ENCODE measurements at regions not wholly inside any gene's neighbourhood (a gene's known extent, or its start where the extent isn't known, plus 50 kb on each side); places are given as distances from the start of the nearest gene placed in this dataset.

DNA sequence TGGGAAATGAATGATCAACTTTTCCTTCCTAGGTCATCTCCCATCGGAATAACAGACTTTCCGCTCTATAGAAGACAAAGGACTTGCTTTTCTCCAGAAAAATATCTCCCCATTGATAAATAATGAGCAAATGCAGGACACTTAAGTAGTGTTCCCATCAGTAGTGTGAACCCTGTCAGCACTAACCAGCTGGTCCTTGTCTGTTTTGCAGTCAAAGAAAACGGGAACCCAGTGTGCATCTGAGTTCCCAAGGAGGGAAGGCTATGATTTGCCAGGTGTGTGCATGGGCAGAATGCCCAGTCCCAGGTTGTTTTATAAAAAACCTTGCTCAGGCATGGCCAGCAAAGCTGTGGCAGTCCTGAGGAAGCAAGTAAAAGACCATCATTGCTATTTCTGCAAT lies 256.5 kb upstream of the HMGA2 start:
- Histone ChIP-seq H3K4me3 (ENCODE audit: low read length in 3 of 3) (no peak overlapping the region), H3K27ac (ENCODE audit: low read depth, low read length) (no peak overlapping the region)

DNA sequence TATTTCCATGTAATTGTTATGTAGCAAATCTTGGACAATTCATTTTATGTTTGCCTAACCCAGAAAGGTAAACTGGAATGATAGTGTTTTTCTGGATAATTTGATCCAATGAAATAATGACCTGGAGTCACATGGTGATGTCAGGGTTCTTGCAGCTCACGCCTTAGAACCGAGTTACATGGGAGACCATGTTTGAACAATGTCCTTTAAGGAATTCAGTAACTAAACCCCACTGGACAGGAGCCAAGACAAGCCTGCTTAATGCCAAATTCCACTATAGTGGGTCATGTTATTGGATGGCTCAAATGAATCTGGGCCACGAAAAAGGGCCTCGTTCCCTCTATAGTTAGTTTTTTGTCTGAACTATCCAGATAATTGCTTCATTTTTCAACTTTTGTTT lies 255.8 kb upstream of the HMGA2 start:
- H3K4me1 ChIP-seq (ENCODE audit: control insufficient read depth in 3 of 3, insufficient read depth in 3 of 3, low read length in 3 of 3) = no peaks in the 10 kb centered on the region
- no peak overlapping the region for H3K9ac ChIP-seq (ENCODE audit: low read depth in 1 of 3, low read length in 3 of 3)
- no peak overlapping the region for H3K27ac ChIP-seq (ENCODE audit: low read depth, low read length)
- H3K27me3 ChIP-seq (ENCODE audit: control insufficient read depth in 3 of 3, insufficient read depth in 3 of 3, low read length in 3 of 3) = no peaks in the 10 kb centered on the region
- H3K4me3 ChIP-seq (ENCODE audit: low read length in 3 of 3) = no peak overlapping the region
- no peaks in the 10 kb centered on the region for H3K36me3 ChIP-seq (ENCODE audit: control insufficient read depth in 3 of 3, insufficient read depth in 3 of 3, low read length in 3 of 3)
- H3K9me3 ChIP-seq (ENCODE audit: control insufficient read depth in 3 of 3, low read length in 3 of 3) = no peaks in the 10 kb centered on the region

More for the DNA sequence above, 256.5 kb upstream of the HMGA2 start:
- H3K9ac ChIP-seq (ENCODE audit: low read depth in 1 of 3, low read length in 3 of 3) = no peak overlapping the region
- H3K27me3 ChIP-seq (ENCODE audit: control insufficient read depth in 3 of 3, insufficient read depth in 3 of 3, low read length in 3 of 3) = no peaks in the 10 kb centered on the region
- no peaks in the 10 kb centered on the region for H3K4me1 ChIP-seq (ENCODE audit: control insufficient read depth in 3 of 3, insufficient read depth in 3 of 3, low read length in 3 of 3)
- H3K36me3 ChIP-seq (ENCODE audit: control insufficient read depth in 3 of 3, insufficient read depth in 3 of 3, low read length in 3 of 3) = no peaks in the 10 kb centered on the region
- no peaks in the 10 kb centered on the region for H3K9me3 ChIP-seq (ENCODE audit: control insufficient read depth in 3 of 3, low read length in 3 of 3)

DNA sequence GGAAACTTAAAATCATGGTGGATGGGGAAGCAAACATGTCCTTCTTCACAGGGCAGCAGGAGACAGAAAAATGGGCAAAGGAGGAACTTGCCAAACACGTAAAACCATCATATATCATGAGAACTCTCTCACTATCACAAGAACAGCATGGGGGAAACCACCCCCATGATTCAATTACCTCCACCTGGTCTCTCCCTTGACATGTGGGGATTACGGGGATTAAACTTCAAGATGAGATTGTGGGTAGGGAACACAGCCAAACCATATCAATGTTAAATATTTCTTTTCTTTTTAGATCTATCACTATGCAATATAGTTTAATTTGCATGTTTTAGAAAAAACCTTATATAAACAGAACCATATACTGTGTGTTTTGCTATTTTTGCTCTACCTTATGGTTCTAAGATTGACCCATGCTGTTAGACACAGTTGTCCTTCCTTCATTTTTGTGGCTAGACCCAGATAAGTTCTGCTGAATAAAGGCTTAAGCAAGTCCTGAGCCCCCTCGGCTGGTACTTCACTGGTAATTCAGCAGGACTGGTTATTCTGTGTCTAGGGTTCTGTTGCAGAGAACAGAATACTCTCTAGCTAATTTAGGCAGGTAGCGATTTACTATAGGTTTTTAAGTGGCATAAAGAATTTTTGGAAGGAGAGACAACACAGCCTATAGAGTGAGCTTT lies 253.7 kb upstream of the HMGA2 start:
- H3K4me3 ChIP-seq (ENCODE audit: low read length in 3 of 3) = no peak overlapping the region
- H3K27ac ChIP-seq (ENCODE audit: low read depth, low read length) = no peak overlapping the region
- no peaks in the 10 kb centered on the region for H3K4me1 ChIP-seq (ENCODE audit: control insufficient read depth in 3 of 3, insufficient read depth in 3 of 3, low read length in 3 of 3)
- no peaks in the 10 kb centered on the region for H3K36me3 ChIP-seq (ENCODE audit: control insufficient read depth in 3 of 3, insufficient read depth in 3 of 3, low read length in 3 of 3)
- no peak overlapping the region for H3K9ac ChIP-seq (ENCODE audit: low read depth in 1 of 3, low read length in 3 of 3)
- H3K27me3 ChIP-seq (ENCODE audit: control insufficient read depth in 3 of 3, insufficient read depth in 3 of 3, low read length in 3 of 3) = no peaks in the 10 kb centered on the region
- no peaks in the 10 kb centered on the region for H3K9me3 ChIP-seq (ENCODE audit: control insufficient read depth in 3 of 3, low read length in 3 of 3)

DNA sequence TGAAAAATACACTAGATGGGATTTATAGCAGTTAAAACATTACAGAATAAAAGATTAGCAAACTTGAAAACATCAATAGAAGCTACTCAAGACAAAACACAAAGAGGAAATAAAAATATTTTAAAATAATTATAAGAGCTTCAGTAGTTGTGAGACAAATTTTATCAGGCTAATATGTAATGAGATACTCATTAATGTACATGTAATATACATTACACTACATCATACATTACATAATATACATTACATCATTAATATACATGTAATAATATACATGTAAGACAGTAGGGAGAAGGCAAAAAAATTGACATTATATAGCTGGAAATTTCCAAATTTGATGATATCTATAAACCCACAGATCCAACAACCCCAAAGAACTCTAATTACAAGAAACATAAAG lies 249.4 kb upstream of the HMGA2 start:
- no peak overlapping the region for H3K27ac ChIP-seq (ENCODE audit: low read depth, low read length)
- no peaks in the 10 kb centered on the region for H3K27me3 ChIP-seq (ENCODE audit: control insufficient read depth in 3 of 3, insufficient read depth in 3 of 3, low read length in 3 of 3)
- H3K9me3 ChIP-seq (ENCODE audit: control insufficient read depth in 3 of 3, low read length in 3 of 3) = no peaks in the 10 kb centered on the region
- no peak overlapping the region for H3K4me3 ChIP-seq (ENCODE audit: low read length in 3 of 3)
- H3K36me3 ChIP-seq (ENCODE audit: control insufficient read depth in 3 of 3, insufficient read depth in 3 of 3, low read length in 3 of 3) = no peaks in the 10 kb centered on the region
- no peak overlapping the region for H3K9ac ChIP-seq (ENCODE audit: low read depth in 1 of 3, low read length in 3 of 3)
- H3K4me1 ChIP-seq (ENCODE audit: control insufficient read depth in 3 of 3, insufficient read depth in 3 of 3, low read length in 3 of 3) = no peaks in the 10 kb centered on the region

DNA sequence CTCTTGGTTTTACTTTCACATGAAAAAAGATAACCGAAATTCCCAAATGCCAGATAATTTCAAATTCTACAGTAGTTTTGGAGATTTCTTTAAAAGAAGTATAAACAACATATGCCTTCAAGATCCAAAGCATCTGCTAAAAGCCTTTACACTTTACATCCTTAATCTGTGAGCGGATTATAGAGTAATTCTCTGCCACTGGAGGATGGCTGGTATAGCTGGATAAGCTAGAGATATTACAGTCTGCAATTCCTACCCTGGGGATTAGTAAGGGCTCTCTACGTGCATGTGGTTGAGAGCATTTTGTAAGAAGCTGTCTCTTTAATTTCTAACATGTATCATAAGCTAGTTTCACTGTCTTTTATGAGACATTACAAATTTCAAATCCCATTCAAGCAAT lies 240.3 kb upstream of the HMGA2 start:
- Histone ChIP-seq H3K9me3 (ENCODE audit: control insufficient read depth in 3 of 3, low read length in 3 of 3) (no peaks in the 10 kb centered on the region), H3K9ac (ENCODE audit: low read depth in 1 of 3, low read length in 3 of 3) (no peak overlapping the region), H3K27ac (ENCODE audit: low read depth, low read length) (no peak overlapping the region), H3K36me3 (ENCODE audit: control insufficient read depth in 3 of 3, insufficient read depth in 3 of 3, low read length in 3 of 3) (no peaks in the 10 kb centered on the region), H3K27me3 (ENCODE audit: control insufficient read depth in 3 of 3, insufficient read depth in 3 of 3, low read length in 3 of 3) (no peaks in the 10 kb centered on the region), H3K4me1 (ENCODE audit: control insufficient read depth in 3 of 3, insufficient read depth in 3 of 3, low read length in 3 of 3) (no peaks in the 10 kb centered on the region), H3K4me3 (ENCODE audit: low read length in 3 of 3) (no peak overlapping the region)

DNA sequence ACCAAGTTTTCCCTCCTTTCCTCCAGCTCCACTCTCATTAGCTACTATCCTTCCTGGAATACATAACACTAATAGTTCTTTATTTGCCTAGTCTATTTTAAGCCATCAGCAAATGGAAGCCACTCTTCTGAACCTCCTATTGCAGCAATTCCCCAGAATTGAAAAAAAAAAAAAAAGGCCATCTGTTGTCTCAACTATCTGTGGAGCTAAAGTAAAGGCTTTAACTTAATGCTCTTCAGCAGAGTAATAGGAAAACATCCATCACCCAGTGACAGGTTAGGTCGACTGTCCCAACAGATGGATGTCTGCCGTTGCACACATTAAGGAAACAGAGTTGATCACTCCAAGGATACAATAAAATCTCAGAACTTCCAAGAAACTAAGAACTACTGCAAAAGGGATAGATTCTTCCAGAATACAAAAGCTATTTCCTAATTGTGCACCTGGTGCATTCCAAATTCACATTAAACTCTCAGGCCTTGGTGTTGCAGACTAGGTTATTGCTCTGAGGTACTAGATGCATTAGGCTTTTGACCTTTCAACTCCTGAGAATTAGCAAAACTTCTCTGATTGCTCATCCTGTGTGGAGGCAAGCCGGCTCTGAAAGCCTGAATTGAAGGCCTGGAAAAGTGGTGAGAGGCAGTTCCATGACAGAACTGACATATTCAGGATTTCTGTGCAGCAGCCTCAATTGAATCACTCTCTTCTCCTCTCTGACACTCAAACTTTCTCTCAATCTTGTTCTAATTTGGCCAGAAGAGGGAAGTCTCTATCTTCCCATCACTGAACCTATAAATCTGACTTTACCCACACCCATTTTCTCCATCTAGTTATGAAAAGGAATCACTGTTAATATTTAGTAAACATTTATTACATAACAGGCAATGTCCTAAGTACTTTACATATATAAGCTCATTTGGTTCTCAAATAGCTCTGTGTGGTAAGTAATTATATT lies 238.4 kb upstream of the HMGA2 start:
- Histone ChIP-seq H3K36me3 (ENCODE audit: control insufficient read depth in 3 of 3, insufficient read depth in 3 of 3, low read length in 3 of 3) (no peaks in the 10 kb centered on the region), H3K9me3 (ENCODE audit: control insufficient read depth in 3 of 3, low read length in 3 of 3) (no peaks in the 10 kb centered on the region), H3K9ac (ENCODE audit: low read depth in 1 of 3, low read length in 3 of 3) (no peak overlapping the region), H3K4me1 (ENCODE audit: control insufficient read depth in 3 of 3, insufficient read depth in 3 of 3, low read length in 3 of 3) (no peaks in the 10 kb centered on the region), H3K27me3 (ENCODE audit: control insufficient read depth in 3 of 3, insufficient read depth in 3 of 3, low read length in 3 of 3) (no peaks in the 10 kb centered on the region), H3K4me3 (ENCODE audit: low read length in 3 of 3) (no peak overlapping the region), H3K27ac (ENCODE audit: low read depth, low read length) (no peak overlapping the region)

DNA sequence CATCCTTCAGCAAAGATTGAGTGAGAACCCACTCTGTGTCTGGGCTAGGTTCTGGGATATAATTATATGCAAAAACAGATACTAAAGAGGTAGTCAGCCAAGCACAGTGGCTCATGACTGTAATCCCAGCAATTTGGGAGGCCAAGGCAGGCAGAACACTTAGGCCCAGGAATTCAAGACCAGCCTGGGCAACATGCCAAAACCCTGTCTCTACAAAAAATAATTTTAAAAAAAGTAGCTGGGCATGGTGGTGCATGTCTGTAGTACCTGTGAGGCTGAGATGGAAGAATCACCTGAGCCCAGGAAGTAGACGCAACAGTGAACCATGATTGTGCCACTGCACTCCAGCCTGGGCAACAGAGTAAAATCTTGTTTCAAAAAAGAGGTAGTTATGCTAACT lies 237.5 kb upstream of the HMGA2 start:
- no peak overlapping the region for H3K9ac ChIP-seq (ENCODE audit: low read depth in 1 of 3, low read length in 3 of 3)
- H3K4me1 ChIP-seq (ENCODE audit: control insufficient read depth in 3 of 3, insufficient read depth in 3 of 3, low read length in 3 of 3) = no peaks in the 10 kb centered on the region
- no peaks in the 10 kb centered on the region for H3K27me3 ChIP-seq (ENCODE audit: control insufficient read depth in 3 of 3, insufficient read depth in 3 of 3, low read length in 3 of 3)
- no peak overlapping the region for H3K4me3 ChIP-seq (ENCODE audit: low read length in 3 of 3)
- no peaks in the 10 kb centered on the region for H3K36me3 ChIP-seq (ENCODE audit: control insufficient read depth in 3 of 3, insufficient read depth in 3 of 3, low read length in 3 of 3)
- H3K9me3 ChIP-seq (ENCODE audit: control insufficient read depth in 3 of 3, low read length in 3 of 3) = no peaks in the 10 kb centered on the region
- no peak overlapping the region for H3K27ac ChIP-seq (ENCODE audit: low read depth, low read length)

DNA sequence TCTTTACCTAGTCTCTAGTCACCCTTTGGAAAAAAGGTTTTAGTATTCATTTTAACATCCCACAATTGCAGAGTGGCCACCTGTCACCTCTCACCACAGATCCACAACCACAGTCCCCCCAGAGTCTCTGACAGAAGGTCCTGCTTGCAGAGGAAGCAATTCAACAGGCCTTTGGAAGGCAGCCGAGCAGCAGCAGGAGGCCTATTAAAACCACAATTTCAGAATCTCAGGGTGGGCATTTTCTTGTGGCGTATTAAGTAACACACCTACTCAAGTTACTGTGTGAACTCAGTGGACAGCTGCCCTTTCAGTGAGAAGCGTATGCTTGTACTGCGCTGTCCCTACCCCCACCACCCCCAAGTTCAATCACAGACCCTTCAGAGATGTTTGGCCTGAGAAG lies 234.0 kb upstream of the HMGA2 start:
- H3K9ac ChIP-seq (ENCODE audit: low read depth in 1 of 3, low read length in 3 of 3) = no peak overlapping the region
- H3K36me3 ChIP-seq (ENCODE audit: control insufficient read depth in 3 of 3, insufficient read depth in 3 of 3, low read length in 3 of 3) = no peaks in the 10 kb centered on the region
- no peaks in the 10 kb centered on the region for H3K4me1 ChIP-seq (ENCODE audit: control insufficient read depth in 3 of 3, insufficient read depth in 3 of 3, low read length in 3 of 3)
- H3K9me3 ChIP-seq (ENCODE audit: control insufficient read depth in 3 of 3, low read length in 3 of 3) = no peaks in the 10 kb centered on the region
- H3K27ac ChIP-seq (ENCODE audit: low read depth, low read length) = no peak overlapping the region
- peaks cover 0 to 2% (median 0%) of the 10 kb centered on the region in 3 donors for H3K27me3 ChIP-seq (ENCODE audit: control insufficient read depth in 3 of 3, insufficient read depth in 3 of 3, low read length in 3 of 3)
- H3K4me3 ChIP-seq (ENCODE audit: low read length in 3 of 3) = no peak overlapping the region

DNA sequence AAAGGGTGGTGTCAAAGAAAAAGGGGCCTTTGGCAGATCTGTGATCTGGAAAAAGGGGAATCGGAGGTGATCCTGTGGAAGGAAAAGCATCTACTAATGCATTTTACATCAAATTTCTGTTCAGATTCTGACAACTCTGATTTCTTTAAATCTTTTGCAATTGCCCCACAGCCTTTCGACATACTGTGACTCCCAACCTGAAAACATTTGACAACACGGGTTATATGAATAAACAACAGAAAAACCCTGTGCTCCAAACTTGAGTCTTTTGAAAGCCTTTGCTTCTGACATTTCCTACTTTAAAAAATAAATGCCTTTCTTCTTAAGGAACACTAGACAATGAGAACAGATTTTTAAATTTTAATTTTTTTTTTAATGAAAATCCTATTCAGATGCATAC lies 231.9 kb upstream of the HMGA2 start:
- Histone ChIP-seq H3K27me3 (ENCODE audit: control insufficient read depth in 3 of 3, insufficient read depth in 3 of 3, low read length in 3 of 3) (peaks cover 0 to 2% (median 2%) of the 10 kb centered on the region in 3 donors), H3K9me3 (ENCODE audit: control insufficient read depth in 3 of 3, low read length in 3 of 3) (no peaks in the 10 kb centered on the region), H3K27ac (ENCODE audit: low read depth, low read length) (no peak overlapping the region), H3K4me3 (ENCODE audit: low read length in 3 of 3) (no peak overlapping the region), H3K9ac (ENCODE audit: low read depth in 1 of 3, low read length in 3 of 3) (no peak overlapping the region), H3K36me3 (ENCODE audit: control insufficient read depth in 3 of 3, insufficient read depth in 3 of 3, low read length in 3 of 3) (no peaks in the 10 kb centered on the region), H3K4me1 (ENCODE audit: control insufficient read depth in 3 of 3, insufficient read depth in 3 of 3, low read length in 3 of 3) (no peaks in the 10 kb centered on the region)

DNA sequence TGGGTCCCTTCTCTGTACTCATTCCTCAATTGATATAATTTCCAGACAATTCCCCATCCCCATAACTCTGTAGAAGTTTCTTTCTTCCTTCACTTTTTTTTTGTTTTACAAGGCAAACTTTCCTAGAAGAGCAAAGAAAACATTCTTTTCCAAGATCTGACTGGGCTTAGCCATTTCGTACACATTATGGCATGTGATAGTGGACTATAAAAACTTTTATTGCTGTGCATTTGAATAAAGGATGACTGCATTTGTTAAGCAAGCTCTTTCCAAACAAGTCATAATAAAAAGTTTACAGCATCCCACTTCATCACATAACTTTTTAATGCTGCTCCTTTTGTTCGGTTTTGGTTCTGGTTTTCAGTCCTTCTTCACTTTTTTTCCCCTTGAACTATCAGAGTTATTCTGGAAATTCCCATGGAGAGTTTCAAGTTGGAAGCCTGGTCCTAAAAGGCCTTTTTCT lies 231.0 kb upstream of the HMGA2 start:
- Histone ChIP-seq H3K4me1 (ENCODE audit: control insufficient read depth in 3 of 3, insufficient read depth in 3 of 3, low read length in 3 of 3) (no peaks in the 10 kb centered on the region), H3K36me3 (ENCODE audit: control insufficient read depth in 3 of 3, insufficient read depth in 3 of 3, low read length in 3 of 3) (no peaks in the 10 kb centered on the region), H3K27ac (ENCODE audit: low read depth, low read length) (no peak overlapping the region), H3K27me3 (ENCODE audit: control insufficient read depth in 3 of 3, insufficient read depth in 3 of 3, low read length in 3 of 3) (peaks cover 0 to 2% (median 2%) of the 10 kb centered on the region in 3 donors), H3K9me3 (ENCODE audit: control insufficient read depth in 3 of 3, low read length in 3 of 3) (no peaks in the 10 kb centered on the region), H3K9ac (ENCODE audit: low read depth in 1 of 3, low read length in 3 of 3) (no peak overlapping the region), H3K4me3 (ENCODE audit: low read length in 3 of 3) (no peak overlapping the region)
